Activated CD8-positive, alpha-beta memory T cell treated with anti-CD3 and anti-CD28 coated beads, Interleukin-2, amount 50 U/mL, for 24 hours (primary cell): ENCODE measurements at regions not wholly inside any gene's neighbourhood (a gene's known extent, or its start where the extent isn't known, plus 50 kb on each side); places are given as distances from the start of the nearest gene placed in this dataset.

Experiments used
- DNase-seq: peaks from one replicate; pipeline ENCODE4 v3.0.0-alpha.2; 2020; ENCODE audit errors: extremely low read depth

GRCh38 chr11:19661827-19662226 lies 50.8 kb upstream of the NAV2 start:
- DNase-seq, result no peak

- DNase-seq, result no peak
Observed at GRCh38 chr11:19660076-19660475, 52.6 kb upstream of the NAV2 start.

GRCh38 chr11:19659529-19659928 lies 53.1 kb upstream of the NAV2 start:
- DNase-seq, result no peak

GRCh38 chr11:19658344-19658743 lies 54.3 kb upstream of the NAV2 start:
- DNase-seq, result no peak

- no peak for DNase-seq
Observed at GRCh38 chr11:19656140-19656541, 56.5 kb upstream of the NAV2 start.

- no peak for DNase-seq
Observed at GRCh38 chr11:19652623-19653375, 59.8 kb upstream of the NAV2 start.

GRCh38 chr11:19651653-19652052 lies 61.0 kb upstream of the NAV2 start:
- no peak for DNase-seq

- DNase-seq, result no peak
Observed at GRCh38 chr11:19651028-19651427, 61.6 kb upstream of the NAV2 start.

- DNase-seq, result no peak
Observed at GRCh38 chr11:19650467-19650866, 62.2 kb upstream of the NAV2 start.

- no peak for DNase-seq
Observed at GRCh38 chr11:19649751-19650150, 62.9 kb upstream of the NAV2 start.

GRCh38 chr11:19648321-19648720 lies 64.3 kb upstream of the NAV2 start:
- no peak for DNase-seq

- DNase-seq, result no peak
Observed at GRCh38 chr11:19647816-19648215, 64.8 kb upstream of the NAV2 start.

GRCh38 chr11:19646921-19647320 lies 65.7 kb upstream of the NAV2 start:
- no peak for DNase-seq

GRCh38 chr11:19646308-19646707 lies 66.3 kb upstream of the NAV2 start:
- DNase-seq, result no peak

- no peak for DNase-seq
Observed at GRCh38 chr11:19644316-19644715, 68.3 kb upstream of the NAV2 start.

GRCh38 chr11:19642185-19643158 lies 70.2 kb upstream of the NAV2 start:
- DNase-seq, result no peak

GRCh38 chr11:19639603-19640105 lies 73.0 kb upstream of the NAV2 start:
- DNase-seq, result no peak

- DNase-seq, result no peak
Observed at GRCh38 chr11:19635332-19635731, 77.3 kb upstream of the NAV2 start.

- no peak for DNase-seq
Observed at GRCh38 chr11:19633276-19633675, 79.4 kb upstream of the NAV2 start.

GRCh38 chr11:19632499-19632834 lies 80.2 kb upstream of the NAV2 start:
- DNase-seq, result no peak

GRCh38 chr11:19631712-19632498 lies 80.7 kb upstream of the NAV2 start:
- no peak for DNase-seq

- no peak for DNase-seq
Observed at GRCh38 chr11:19628018-19628417, 84.6 kb upstream of the NAV2 start.
